ENCODE measurements at regions not wholly inside any gene's neighbourhood (a gene's known extent, or its start where the extent isn't known, plus 50 kb on each side); places are given as distances from the start of the nearest gene placed in this dataset.
A peak's percentile ranks its signal among the peaks of the same experiment; 100 is the strongest.

GRCh38 chr7:155373359-155374273 lies 75.9 kb downstream of the INSIG1 start:
- no peak for TF ChIP-seq CTCF (conservative IDR thresholded peaks at IDR 0.05; ENCODE audit: low read depth, low read length)
- DNase-seq (ENCODE audit: low read depth): peak; percentile 28
- no peak overlapping the region for H3K4me3 ChIP-seq (ENCODE audit: low read depth, low read length)

GRCh38 chr7:155374276-155375252 lies 76.9 kb downstream of the INSIG1 start:
- no peak for DNase-seq (ENCODE audit: low read depth)
- no peak overlapping the region for H3K4me3 ChIP-seq (ENCODE audit: low read depth, low read length)
- no peak for TF ChIP-seq CTCF (conservative IDR thresholded peaks at IDR 0.05; ENCODE audit: low read depth, low read length)

DNA sequence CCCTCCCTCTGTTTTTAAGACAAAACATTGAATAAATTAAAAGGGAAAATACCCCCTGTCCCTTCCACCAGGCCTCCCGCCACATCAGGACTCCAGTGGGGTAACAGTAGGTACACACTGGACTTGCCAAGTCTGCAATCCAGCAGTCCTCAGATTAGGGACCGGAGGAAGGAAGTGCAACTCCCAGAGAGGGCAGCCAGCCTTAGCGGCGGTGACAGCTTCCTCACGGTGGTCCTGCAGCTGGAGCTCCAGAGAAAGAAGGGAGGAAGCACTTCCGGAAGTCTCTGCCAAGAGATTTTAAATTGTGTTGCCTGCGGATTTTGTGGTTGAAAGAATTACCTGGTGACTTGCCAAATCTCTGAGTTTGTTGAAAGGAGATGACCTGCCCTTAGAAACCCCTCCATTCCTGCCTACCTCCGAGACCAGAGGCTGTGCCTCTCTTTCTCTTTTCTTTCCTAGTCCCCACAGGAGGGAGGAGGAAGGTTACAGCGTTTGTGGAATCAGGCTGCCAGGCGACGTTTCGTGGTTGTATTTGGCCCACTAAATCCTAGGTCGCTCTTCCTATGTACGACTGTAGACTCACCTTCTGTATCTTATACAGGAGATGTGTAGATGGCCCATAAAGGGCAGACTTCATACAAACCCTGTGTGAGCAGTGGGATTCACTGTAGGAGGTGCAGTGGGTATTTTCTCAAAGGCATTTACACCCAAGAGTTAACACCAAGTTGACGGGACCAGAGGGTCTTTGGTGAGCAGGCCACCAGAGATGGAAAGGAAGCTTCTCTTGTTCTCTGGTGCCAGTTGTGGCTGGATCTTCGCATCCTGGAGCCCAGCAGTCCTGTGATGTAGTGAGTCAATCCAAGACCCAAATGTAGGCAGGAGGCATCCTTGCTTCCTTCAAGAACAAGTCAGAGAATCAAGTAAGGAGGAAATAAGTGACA lies 77.9 kb downstream of the INSIG1 start:
- H3K4me3 ChIP-seq (ENCODE audit: low read depth, low read length): no peak overlapping the region
- no peak for TF ChIP-seq CTCF (conservative IDR thresholded peaks at IDR 0.05; ENCODE audit: low read depth, low read length)
- DNase-seq (ENCODE audit: low read depth): peak; percentile 13

DNA sequence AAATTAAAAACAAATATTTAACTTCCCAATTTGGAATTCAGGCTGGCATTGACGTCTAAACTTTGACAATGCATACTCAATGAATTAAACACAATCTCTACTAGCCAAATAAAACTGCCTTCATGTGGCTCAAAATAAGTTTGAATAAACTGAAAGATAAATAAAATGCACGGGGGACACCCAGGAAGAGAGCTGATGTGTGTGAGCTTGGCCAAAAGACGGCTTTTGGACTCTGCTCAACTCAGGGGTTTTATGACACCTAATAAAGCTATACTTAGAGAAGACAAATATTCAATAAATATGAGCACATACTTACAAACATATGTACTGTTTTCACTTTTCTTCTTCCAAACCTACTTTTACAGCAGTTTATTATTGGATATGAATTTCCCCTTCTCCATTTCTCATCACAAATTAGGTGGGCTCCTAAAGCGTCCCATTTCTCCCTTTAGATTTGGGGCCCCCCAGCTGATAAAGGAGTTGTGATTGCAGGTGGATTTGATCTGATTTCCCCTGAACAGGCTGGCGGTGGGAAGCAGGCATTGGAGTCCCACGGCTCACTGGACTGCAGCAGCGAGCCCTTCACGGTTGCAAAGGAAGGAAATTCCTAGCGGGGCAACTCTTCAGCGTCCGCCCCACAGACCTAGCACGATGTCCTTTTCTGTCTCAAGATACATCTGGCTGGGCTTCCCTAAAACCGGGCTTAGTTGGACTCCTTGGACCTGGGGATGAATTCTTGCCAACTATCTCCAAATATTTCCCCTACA lies 79.6 kb downstream of the INSIG1 start:
- DNase-seq (ENCODE audit: low read depth): no peak
- H3K4me3 ChIP-seq (ENCODE audit: low read depth, low read length): no peak overlapping the region
- no peak for TF ChIP-seq CTCF (conservative IDR thresholded peaks at IDR 0.05; ENCODE audit: low read depth, low read length)

- TF ChIP-seq CTCF (conservative IDR thresholded peaks at IDR 0.05; ENCODE audit: low read depth, low read length): no peak
These were observed 79.9 kb upstream of the EN2 start for GRCh38 chr7:155377838-155378579.

More at GRCh38 chr7:155377838-155378579, 79.9 kb upstream of the EN2 start:
- DNase-seq (ENCODE audit: low read depth): peak; percentile 21
- H3K4me3 ChIP-seq (ENCODE audit: low read depth, low read length): no peak overlapping the region
